HepG2 (cell line): ENCODE measurements at regions not wholly inside any gene's neighbourhood (a gene's known extent, or its start where the extent isn't known, plus 50 kb on each side); places are given as distances from the start of the nearest gene placed in this dataset.
"Not testable (repeated sequence)": the region's sequence is repeated elsewhere in the genome, so short reads cannot be mapped to it uniquely, and the experiment has no call there.

ENCODE experiments used
- ATAC-seq: fragments of 200-7000 bp; cut with Tn5 transposase; 3 replicates; pipeline ENCODE4 v1.9.1; 2020; ENCODE audit warnings: mild to moderate bottlenecking, moderate library complexity
- BruUV-seq: library from RNA; stranded (reverse); fragments of 400-500 nt; replicated peaks from 2 replicates; lab custom pipeline; 2021; lab: Mats Ljungman, UMichigan
- CTCF ChIA-PET: fragments of 300-600 bp; formaldehyde crosslinking; extraction: SDS; loops from one replicate; lab custom pipeline; 2021; ENCODE audit warnings: low total read pairs, inconsistent platforms, low intra/inter-chr PET ratio; lab: Yijun Ruan, JAX
- POLR2A ChIA-PET: fragments of 350-600 bp; sonication (Branson Sonifier 250); formaldehyde crosslinking; loops from one replicate; lab custom pipeline; 2020; ENCODE audit warnings: antibody characterized with exemption, inconsistent platforms; lab: Yijun Ruan, JAX
- DNase-seq: peaks from one replicate; pipeline ENCODE4 v3.0.0-alpha.2; 2015; ENCODE audit warnings: low spot score
- FAIRE-seq: peaks from 3 replicates; lab custom pipeline; 2011; peaks lifted over from hg19 to GRCh38; lab: Jason Lieb, UNC
- H2AFZ ChIP-seq: one replicate; pipeline ENCODE4 v1.6.1; 2011; ENCODE audit warnings: low read length, inconsistent platforms
- H3K27ac ChIP-seq: fragments of 300-600 bp; 3 replicates; pipeline ENCODE4 v1.8.0; 2011; ENCODE audit warnings: mixed run types, mild to moderate bottlenecking, mixed read lengths, low read length, inconsistent platforms; ENCODE audit not compliant: insufficient read depth; ENCODE audit errors: extremely low read length
- H3K27me3 ChIP-seq, 2 experiments: fragments of 200-600 bp in 1 of 2; 2 replicates in 1 of 2; 3 replicates in 1 of 2; pipeline versions ENCODE4 v1.6.0 to v1.8.0; 2011; ENCODE audit warnings: low read length in 2 of 2, mild to moderate bottlenecking in 2 of 2, moderate library complexity in 2 of 2, inconsistent platforms in 1 of 2; ENCODE audit not compliant: insufficient read depth in 2 of 2, control insufficient read depth in 1 of 2
- H3K36me3 ChIP-seq, 2 experiments: fragments of 200-600 bp in 1 of 2; replicated peaks in 1 of 2; 2 replicates in 1 of 2; 3 replicates in 1 of 2; pipeline versions ENCODE4 v1.5.1 to v1.8.0; 2011; ENCODE audit warnings: low read length in 2 of 2, inconsistent platforms in 1 of 2; ENCODE audit not compliant: insufficient read depth in 2 of 2, control insufficient read depth in 1 of 2
- H3K4me1 ChIP-seq: 2 replicates; pipeline ENCODE4 v1.5.1; 2012; ENCODE audit warnings: low read length, inconsistent platforms; ENCODE audit not compliant: insufficient read depth
- H3K4me2 ChIP-seq: 2 replicates; pipeline ENCODE4 v1.6.0; 2011; ENCODE audit warnings: low read depth, low read length, inconsistent platforms
- H3K4me3 ChIP-seq, 3 experiments: fragments of 200-600 bp in 1 of 3; sonication (generic), shearing (Covaris generic) in 1 of 3; replicated peaks in 1 of 3; 2 replicates each; pipeline ENCODE4 v1.5.1; 2011 to 2016; ENCODE audit warnings: low read length in 3 of 3, inconsistent platforms in 2 of 3, low read depth in 2 of 3, mild to moderate bottlenecking in 2 of 3, control low read depth in 1 of 3, mixed read lengths in 1 of 3; ENCODE audit not compliant: insufficient read depth in 1 of 3
- H3K79me2 ChIP-seq: one replicate; pipeline ENCODE4 v1.6.1; 2011; ENCODE audit warnings: low read length, inconsistent platforms; ENCODE audit not compliant: insufficient read depth
- H3K9ac ChIP-seq: 2 replicates; pipeline ENCODE4 v1.6.0; 2011; ENCODE audit warnings: mild to moderate bottlenecking, low read depth, low read length, inconsistent platforms; ENCODE audit not compliant: insufficient read depth
- H3K9me3 ChIP-seq: 2 replicates; pipeline ENCODE4 v1.5.1; 2012; ENCODE audit warnings: mild to moderate bottlenecking, low read length
- H4K20me1 ChIP-seq: 2 replicates; pipeline ENCODE4 v1.6.0; 2011; ENCODE audit warnings: inconsistent platforms, mild to moderate bottlenecking, low read length, moderate library complexity; ENCODE audit not compliant: insufficient read depth
- CREB1 ChIP-seq, 2 experiments: fragments of 450-650 bp in 1 of 2; IDR thresholded peaks; 2 replicates each; pipeline ENCODE4 v1.6.1; 2016 to 2017; ENCODE audit warnings: control low read depth in 1 of 2, mild to moderate bottlenecking in 1 of 2, missing compliant biosample characterization in 1 of 2, missing genetic modification characterization in 1 of 2
- HDAC1 ChIP-seq: sonication (generic); formaldehyde crosslinking; IDR thresholded peaks from 2 replicates; pipeline ENCODE4 v1.5.1; 2020; ENCODE audit warnings: mild to moderate bottlenecking, missing genetic modification reagents
- HNRNPUL1 ChIP-seq: fragments of 200-400 bp; formaldehyde crosslinking; IDR thresholded peaks from 2 replicates; pipeline ENCODE4 v1.6.1; 2017; ENCODE audit warnings: low read depth, mild to moderate bottlenecking, low read length, moderate library complexity
- HOXA5 ChIP-seq: sonication (generic); formaldehyde crosslinking; IDR thresholded peaks from 2 replicates; pipeline ENCODE4 v1.4.0; 2020; ENCODE audit warnings: missing genetic modification reagents
- JDP2 ChIP-seq: sonication (generic); formaldehyde crosslinking; IDR thresholded peaks from 2 replicates; pipeline ENCODE4 v1.8.1; 2022; ENCODE audit warnings: missing genetic modification reagents, borderline replicate concordance
- KMT2A ChIP-seq: sonication (generic); formaldehyde crosslinking; IDR thresholded peaks from 2 replicates; pipeline ENCODE4 v1.4.0; 2020; ENCODE audit warnings: missing genetic modification reagents
- SOX13 ChIP-seq, 3 experiments: fragments of 450-650 bp in 1 of 3; sonication (generic) in 1 of 3; formaldehyde crosslinking in 1 of 3; IDR thresholded peaks in 2 of 3; conservative IDR thresholded peaks in 1 of 3; 2 replicates each; pipeline versions ENCODE4 v1.5.0 to v1.6.1; 2016 to 2020; ENCODE audit warnings: antibody characterized with exemption in 1 of 3, mild to moderate bottlenecking in 1 of 3, missing compliant biosample characterization in 1 of 3, missing genetic modification reagents in 1 of 3, moderate library complexity in 1 of 3
- SRSF1 ChIP-seq: fragments of 200-400 bp; formaldehyde crosslinking; optimal IDR thresholded peaks from 2 replicates; pipeline ENCODE3; 2017; ENCODE audit warnings: mild to moderate bottlenecking, low read depth, low read length, moderate library complexity
- TOE1 ChIP-seq: sonication (generic); formaldehyde crosslinking; IDR thresholded peaks from 2 replicates; pipeline ENCODE4 v1.4.0; 2020; ENCODE audit warnings: mild to moderate bottlenecking, missing genetic modification reagents
- ZNF33B ChIP-seq: sonication (generic); formaldehyde crosslinking; IDR thresholded peaks from 2 replicates; pipeline ENCODE4 v1.5.1; 2020; ENCODE audit warnings: mild to moderate bottlenecking, missing genetic modification reagents
- ZNF512B ChIP-seq: sonication (generic); formaldehyde crosslinking; IDR thresholded peaks from 2 replicates; pipeline ENCODE4 v1.5.1; 2020; ENCODE audit warnings: missing genetic modification reagents, mild to moderate bottlenecking, borderline replicate concordance
- ZNF644 ChIP-seq: IDR thresholded peaks from 2 replicates; pipeline ENCODE4 v1.6.1; 2016; ENCODE audit warnings: low read depth
- ZNF790 ChIP-seq: sonication (generic); formaldehyde crosslinking; IDR thresholded peaks from 2 replicates; pipeline ENCODE4 v1.8.0; 2022; ENCODE audit warnings: missing genetic modification reagents, mild to moderate bottlenecking, borderline replicate concordance
- ZSCAN5A ChIP-seq: sonication (generic); formaldehyde crosslinking; IDR thresholded peaks from 2 replicates; pipeline ENCODE4 v1.8.0; 2022; ENCODE audit warnings: mild to moderate bottlenecking, missing genetic modification reagents, borderline replicate concordance
- WGBS: methylation state at CpG from one replicate; pipeline ENCODE4 v1.1.6; 2017; ENCODE audit warnings: low lambda C conversion rate; 5-methylcytosine and 5-hydroxymethylcytosine counted together
- in situ Hi-C: cut with HindIII; loops from 2 replicates; pipeline ENCODE4 v1.10.0; 2017; ENCODE audit warnings: low pct_unique_long_range_greater_than_20kb; ENCODE audit not compliant: extremely low pct_ligation_motif_present
- intact Hi-C: fragments of 100-400 bp; cut with micrococcal nuclease; formaldehyde crosslinking; loops from one replicate; pipeline ENCODE4 v1.10.0; 2022; ENCODE audit not compliant: unreplicated experiment

- CTCF ChIA-PET, POLR2A ChIA-PET, intact Hi-C loops, H2AFZ ChIP-seq, ATAC-seq, H3K4me2 ChIP-seq, H3K4me3 ChIP-seq, H3K9ac ChIP-seq, H3K79me2 ChIP-seq, H3K36me3 ChIP-seq, in situ Hi-C loops, BruUV-seq, H4K20me1 ChIP-seq, H3K4me1 ChIP-seq, H3K27ac ChIP-seq, FAIRE-seq, DNase-seq: not testable (repeated sequence)
- Histone ChIP-seq H3K9me3 (peaks cover 22% of the 10 kb centered on the region), H3K27me3 (0 out of 5 replicates have a peak, but pooled peaks cover 0 to 13% of the 10 kb centered on the region in 2 experiments)
- WGBS: 57% methylated on average over 9 of the region's 9 CpGs
Measured at GRCh38 chr10:93127642-93128215, 54.0 kb downstream of the CYP26A1 start.

GRCh38 chr10:93131986-93132385 is 58.3 kb downstream of the CYP26A1 start:
- Histone ChIP-seq H3K9me3 (peaks cover 7% of the 10 kb centered on the region), H3K27me3 (0 out of 5 replicates have a peak, but pooled peaks cover 0 to 14% of the 10 kb centered on the region in 2 experiments), H3K27ac (no peak overlapping the region), H3K4me1 (no peaks in the 10 kb centered on the region), H3K4me3 (no peak overlapping the region), H3K9ac (no peak overlapping the region), H3K4me2 (no peak overlapping the region), H3K36me3 (no peaks in the 10 kb centered on the region), H3K79me2 (no peaks in the 10 kb centered on the region), H4K20me1 (no peaks in the 10 kb centered on the region), H2AFZ (no peak overlapping the region)
- ATAC-seq: no peak
- 25% methylated on average over 6 of the region's 6 CpGs for WGBS
- intact Hi-C loops (no loop called here), in situ Hi-C loops (no loop called here)
- CTCF ChIA-PET: no interaction called here
- DNase-seq: no peak
- POLR2A ChIA-PET: no interaction called here
- FAIRE-seq: no peak
- no TSS peak for BruUV-seq
- TF ChIP-seq ZSCAN5A (CRISPR knock-in tag) (no peak), CREB1 (IDR thresholded peaks at IDR 0.05) (no peak), CREB1 (CRISPR knock-in tag; IDR thresholded peaks at IDR 0.05) (no peak), HDAC1 (CRISPR knock-in tag) (no peak), ZNF644 (CRISPR knock-in tag) (no peak), JDP2 (no peak), HOXA5 (no peak), ZNF790 (CRISPR knock-in tag) (no peak), TOE1 (CRISPR knock-in tag) (no peak), SRSF1 (no peak), SOX13 (IDR thresholded peaks at IDR 0.05) (no peak), SOX13 (CRISPR knock-in tag; conservative IDR thresholded peaks at IDR 0.05 in 1 of 2, IDR thresholded peaks at IDR 0.05 in 1 of 2) (no peak), KMT2A (CRISPR knock-in tag) (no peak), ZNF512B (CRISPR knock-in tag) (no peak), ZNF33B (CRISPR knock-in tag) (no peak), HNRNPUL1 (no peak)
